ENCODE measurements at regions not wholly inside any gene's neighbourhood (a gene's known extent, or its start where the extent isn't known, plus 50 kb on each side); places are given as distances from the start of the nearest gene placed in this dataset.

GRCh38 chr15:45958924-45959323 is 324.1 kb downstream of the SQOR start:
- no peak for TF ChIP-seq OVOL2 (CRISPR knock-in tag; IDR thresholded peaks at IDR 0.05; ENCODE audit: borderline replicate concordance)
- TF ChIP-seq CTCF (IDR thresholded peaks at IDR 0.05), result no peak
- TF ChIP-seq TP53 (CRISPR knock-in tag; IDR thresholded peaks at IDR 0.05), result no peak
- TF ChIP-seq PRDM15 (CRISPR knock-in tag; IDR thresholded peaks at IDR 0.05), result no peak
- TF ChIP-seq E2F5 (CRISPR knock-in tag; IDR thresholded peaks at IDR 0.05), result no peak
- no peak for TF ChIP-seq ATF3 (CRISPR knock-in tag; conservative IDR thresholded peaks at IDR 0.05)
- no peak for TF ChIP-seq HMGA2 (CRISPR knock-in tag; IDR thresholded peaks at IDR 0.05)
- no peak for TF ChIP-seq ZNF281 (CRISPR knock-in tag; IDR thresholded peaks at IDR 0.05)
- TF ChIP-seq SMAD4 (CRISPR knock-in tag; IDR thresholded peaks at IDR 0.05), result no peak
- TF ChIP-seq ATF6 (CRISPR knock-in tag; IDR thresholded peaks at IDR 0.05), result no peak
- TF ChIP-seq SMAD3 (CRISPR knock-in tag; IDR thresholded peaks at IDR 0.05; ENCODE audit: borderline replicate concordance), result no peak
- TF ChIP-seq ZNF423 (CRISPR knock-in tag; IDR thresholded peaks at IDR 0.05), result no peak
- no peak for TF ChIP-seq ELF4 (CRISPR knock-in tag; IDR thresholded peaks at IDR 0.05; ENCODE audit: low read depth)

Data from WTC11 (cell line).